ENCODE measurements at regions not wholly inside any gene's neighbourhood (a gene's known extent, or its start where the extent isn't known, plus 50 kb on each side); places are given as distances from the start of the nearest gene placed in this dataset.

- no peak for ATAC-seq
- TF ChIP-seq TSHZ2 (CRISPR knock-in tag; IDR thresholded peaks at IDR 0.05) (no peak), BACH2 (CRISPR knock-in tag; IDR thresholded peaks at IDR 0.05; ENCODE audit: borderline replicate concordance) (no peak), TOX (CRISPR knock-in tag; IDR thresholded peaks at IDR 0.05; ENCODE audit: borderline replicate concordance) (no peak), ZNF565 (CRISPR knock-in tag; conservative IDR thresholded peaks at IDR 0.05; ENCODE audit: low read depth) (no peak), OSR1 (CRISPR knock-in tag; IDR thresholded peaks at IDR 0.05) (no peak), ZFP3 (CRISPR knock-in tag; IDR thresholded peaks at IDR 0.05) (no peak), ESRRG (CRISPR knock-in tag; IDR thresholded peaks at IDR 0.05) (no peak), ZFP30 (CRISPR knock-in tag; IDR thresholded peaks at IDR 0.05) (no peak), CSRNP3 (CRISPR knock-in tag; IDR thresholded peaks at IDR 0.05) (no peak), ISL1 (CRISPR knock-in tag; IDR thresholded peaks at IDR 0.05) (no peak), RARB (CRISPR knock-in tag; IDR thresholded peaks at IDR 0.05) (no peak), TCF4 (CRISPR knock-in tag; IDR thresholded peaks at IDR 0.05; ENCODE audit: borderline replicate concordance) (no peak), ZNF70 (CRISPR knock-in tag; IDR thresholded peaks at IDR 0.05) (no peak), GLIS3 (CRISPR knock-in tag; IDR thresholded peaks at IDR 0.05) (no peak), ZNF8 (CRISPR knock-in tag; IDR thresholded peaks at IDR 0.05) (no peak), CSDC2 (CRISPR knock-in tag; IDR thresholded peaks at IDR 0.05) (no peak), PPARA (CRISPR knock-in tag; IDR thresholded peaks at IDR 0.05; ENCODE audit: borderline replicate concordance) (no peak), CREB5 (CRISPR knock-in tag; IDR thresholded peaks at IDR 0.05; ENCODE audit: low read depth) (no peak), ARNTL (CRISPR knock-in tag; IDR thresholded peaks at IDR 0.05; ENCODE audit: borderline replicate concordance, low read depth) (no peak)
Observed at GRCh38 chr11:80937842-80938241, 1497.0 kb upstream of the TENM4 start.

- TF ChIP-seq GLIS3 (CRISPR knock-in tag; IDR thresholded peaks at IDR 0.05) (no peak), CREB5 (CRISPR knock-in tag; IDR thresholded peaks at IDR 0.05; ENCODE audit: low read depth) (no peak), TCF4 (CRISPR knock-in tag; IDR thresholded peaks at IDR 0.05; ENCODE audit: borderline replicate concordance) (no peak), ESRRG (CRISPR knock-in tag; IDR thresholded peaks at IDR 0.05) (no peak), TSHZ2 (CRISPR knock-in tag; IDR thresholded peaks at IDR 0.05) (no peak), ISL1 (CRISPR knock-in tag; IDR thresholded peaks at IDR 0.05) (no peak), ZNF565 (CRISPR knock-in tag; conservative IDR thresholded peaks at IDR 0.05; ENCODE audit: low read depth) (no peak)
- no peak for ATAC-seq
Observed at GRCh38 chr11:80930038-80930437, 1489.2 kb upstream of the TENM4 start.

GRCh38 chr11:80929031-80929805 lies 1488.4 kb upstream of the TENM4 start:
- ATAC-seq, result no peak
- no peak for TF ChIP-seq PATZ1 (CRISPR knock-in tag; IDR thresholded peaks at IDR 0.05; ENCODE audit: borderline replicate concordance)
- no peak for TF ChIP-seq OSR1 (CRISPR knock-in tag; IDR thresholded peaks at IDR 0.05)
- no peak for TF ChIP-seq ZNF70 (CRISPR knock-in tag; IDR thresholded peaks at IDR 0.05)
- TF ChIP-seq ZC3H10 (CRISPR knock-in tag; IDR thresholded peaks at IDR 0.05), result no peak
- no peak for TF ChIP-seq TCF4 (CRISPR knock-in tag; IDR thresholded peaks at IDR 0.05; ENCODE audit: borderline replicate concordance)
- no peak for TF ChIP-seq ZNF8 (CRISPR knock-in tag; IDR thresholded peaks at IDR 0.05)
- no peak for TF ChIP-seq POU6F1 (CRISPR knock-in tag; IDR thresholded peaks at IDR 0.05; ENCODE audit: borderline replicate concordance, low read depth)
- TF ChIP-seq PPARA (CRISPR knock-in tag; IDR thresholded peaks at IDR 0.05; ENCODE audit: borderline replicate concordance), result no peak

Data from SK-N-SH treated with all-trans-retinoic acid at 6 μM for 48 hours (cell line).